Calu3 (cell line): ENCODE measurements at regions not wholly inside any gene's neighbourhood (a gene's known extent, or its start where the extent isn't known, plus 50 kb on each side); places are given as distances from the start of the nearest gene placed in this dataset.

Experiments
- BruUV-seq: library from RNA; stranded (reverse); fragments of 400-500 nt; replicated peaks from 2 replicates; lab custom pipeline; 2021; lab: Mats Ljungman, UMichigan
- CTCF ChIA-PET: fragments of 300-600 bp; sonication (Branson Sonifier 250); formaldehyde crosslinking; loops from one replicate; lab custom pipeline; 2022; ENCODE audit warnings: antibody characterized with exemption; lab: Charles Lee
- DNase-seq: peaks from one replicate; pipeline ENCODE4 v3.0.0; 2022
- H3K27ac Mint-ChIP-seq: one replicate; pipeline ENCODE4 v1.8.0; 2022; ENCODE audit warnings: mixed read lengths; ENCODE audit not compliant: unreplicated experiment
- H3K27me3 Mint-ChIP-seq: one replicate; pipeline ENCODE4 v1.8.0; 2022; ENCODE audit warnings: mixed read lengths; ENCODE audit not compliant: unreplicated experiment
- H3K36me3 Mint-ChIP-seq: one replicate; pipeline ENCODE4 v1.8.0; 2022; ENCODE audit warnings: mild to moderate bottlenecking, moderate library complexity, mixed read lengths; ENCODE audit not compliant: insufficient read depth, unreplicated experiment
- H3K4me1 Mint-ChIP-seq: one replicate; pipeline ENCODE4 v1.8.0; 2022; ENCODE audit warnings: mild to moderate bottlenecking, low read depth, mixed read lengths; ENCODE audit not compliant: unreplicated experiment
- H3K4me3 Mint-ChIP-seq: one replicate; pipeline ENCODE4 v1.8.0; 2022; ENCODE audit warnings: mild to moderate bottlenecking, low read depth, moderate library complexity, mixed read lengths; ENCODE audit not compliant: unreplicated experiment
- H3K9me3 Mint-ChIP-seq: one replicate; pipeline ENCODE4 v1.8.0; 2022; ENCODE audit warnings: low read depth, mixed read lengths; ENCODE audit not compliant: unreplicated experiment
- intact Hi-C: fragments of 100-400 bp; cut with micrococcal nuclease; formaldehyde crosslinking; loops from one replicate; pipeline ENCODE4 v1.10.0; 2022; ENCODE audit not compliant: unreplicated experiment
- TF ChIP-seq, protein P1 (sequence below): fragments of 200-600 bp; IDR thresholded peaks from one replicate; pipeline ENCODE4 v1.8.0; 2022; ENCODE audit warnings: antibody characterized with exemption; ENCODE audit not compliant: unreplicated experiment

DNA sequence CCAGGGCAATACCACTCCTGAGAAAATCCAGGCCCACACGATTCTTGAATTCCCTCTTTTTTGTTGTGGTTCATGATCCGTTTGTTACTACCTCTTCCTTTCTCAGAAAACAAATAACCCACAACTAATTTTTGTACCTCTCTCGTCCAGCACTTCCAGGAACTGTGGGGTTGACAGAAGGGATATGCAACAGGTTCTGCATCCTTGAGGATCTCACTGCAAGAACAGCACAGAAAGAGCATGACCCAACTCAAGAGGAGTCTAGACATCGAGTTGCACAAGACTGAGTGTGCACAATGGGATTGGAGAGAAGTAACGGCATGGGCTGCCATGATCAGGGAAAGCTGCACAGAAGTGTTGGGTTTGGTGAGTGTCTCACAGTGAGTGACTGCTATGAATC, 533.3 kb downstream of the SOX2 start:
- TF ChIP-seq, protein P1, sequence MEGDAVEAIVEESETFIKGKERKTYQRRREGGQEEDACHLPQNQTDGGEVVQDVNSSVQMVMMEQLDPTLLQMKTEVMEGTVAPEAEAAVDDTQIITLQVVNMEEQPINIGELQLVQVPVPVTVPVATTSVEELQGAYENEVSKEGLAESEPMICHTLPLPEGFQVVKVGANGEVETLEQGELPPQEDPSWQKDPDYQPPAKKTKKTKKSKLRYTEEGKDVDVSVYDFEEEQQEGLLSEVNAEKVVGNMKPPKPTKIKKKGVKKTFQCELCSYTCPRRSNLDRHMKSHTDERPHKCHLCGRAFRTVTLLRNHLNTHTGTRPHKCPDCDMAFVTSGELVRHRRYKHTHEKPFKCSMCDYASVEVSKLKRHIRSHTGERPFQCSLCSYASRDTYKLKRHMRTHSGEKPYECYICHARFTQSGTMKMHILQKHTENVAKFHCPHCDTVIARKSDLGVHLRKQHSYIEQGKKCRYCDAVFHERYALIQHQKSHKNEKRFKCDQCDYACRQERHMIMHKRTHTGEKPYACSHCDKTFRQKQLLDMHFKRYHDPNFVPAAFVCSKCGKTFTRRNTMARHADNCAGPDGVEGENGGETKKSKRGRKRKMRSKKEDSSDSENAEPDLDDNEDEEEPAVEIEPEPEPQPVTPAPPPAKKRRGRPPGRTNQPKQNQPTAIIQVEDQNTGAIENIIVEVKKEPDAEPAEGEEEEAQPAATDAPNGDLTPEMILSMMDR = no peak
- no peak for DNase-seq
- Mint-ChIP-seq H3K4me1 (no peaks in the 10 kb centered on the region), H3K4me3 (no peak overlapping the region), H3K9me3 (no peaks in the 10 kb centered on the region), H3K27ac (no peak overlapping the region), H3K36me3 (no peaks in the 10 kb centered on the region), H3K27me3 (no peaks in the 10 kb centered on the region)
- no TSS peak for BruUV-seq
- intact Hi-C loops = no loop called here
- CTCF ChIA-PET = no interaction called here

DNA sequence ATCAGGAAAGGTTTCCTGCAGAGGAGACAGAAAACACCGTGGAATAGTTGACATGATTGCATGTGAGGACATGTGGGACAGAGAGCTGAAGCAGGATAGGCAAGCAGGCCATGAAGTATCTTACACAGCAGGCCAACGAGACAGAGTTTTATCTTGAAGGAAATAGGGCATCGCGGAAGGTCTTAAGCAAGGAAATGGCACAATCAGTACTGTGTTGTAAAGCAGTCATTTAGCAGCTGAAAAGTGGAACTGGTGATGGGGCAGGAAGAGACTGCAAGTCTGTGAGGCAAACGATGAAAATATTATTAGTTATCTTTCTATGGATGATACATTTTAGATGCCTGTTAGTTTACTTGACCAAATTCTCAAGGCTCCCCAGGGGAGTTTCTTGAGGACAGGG, 535.1 kb downstream of the SOX2 start:
- no peaks in the 10 kb centered on the region for H3K27me3 Mint-ChIP-seq
- H3K4me1 Mint-ChIP-seq = no peaks in the 10 kb centered on the region
- TF ChIP-seq, protein P1 = no peak
- CTCF ChIA-PET = no interaction called here
- BruUV-seq = no TSS peak
- DNase-seq = no peak
- no peaks in the 10 kb centered on the region for H3K36me3 Mint-ChIP-seq
- H3K4me3 Mint-ChIP-seq = no peak overlapping the region
- H3K9me3 Mint-ChIP-seq = no peaks in the 10 kb centered on the region
- H3K27ac Mint-ChIP-seq = no peak overlapping the region
- intact Hi-C loops = no loop called here

DNA sequence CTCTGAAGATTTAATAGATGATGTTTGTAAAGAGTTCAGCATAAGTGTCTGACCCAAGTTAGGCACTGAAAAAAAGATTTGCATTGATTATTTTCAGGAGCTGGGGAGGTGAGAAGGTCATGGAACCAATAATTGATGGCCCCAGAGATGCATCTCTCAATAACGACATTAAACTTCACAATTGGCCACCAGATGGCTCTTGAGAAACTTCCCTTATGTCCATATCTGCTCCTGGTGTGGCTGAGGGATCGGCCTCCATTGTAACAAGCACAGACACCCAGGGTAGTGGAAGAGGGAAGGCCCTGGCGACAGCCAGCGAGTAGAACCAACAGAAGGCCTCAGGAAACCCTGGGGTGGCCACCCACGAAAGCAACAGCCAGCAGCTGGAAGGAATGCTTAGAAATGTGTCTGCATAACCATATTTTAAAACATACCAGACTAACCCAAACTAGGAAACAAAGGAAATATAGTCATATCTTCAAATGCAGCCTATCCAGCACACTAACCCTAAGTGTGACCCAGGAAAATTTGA, 536.7 kb downstream of the SOX2 start:
- peak; percentile 14 for DNase-seq
- Mint-ChIP-seq H3K27ac (no peak overlapping the region), H3K4me3 (no peak overlapping the region), H3K36me3 (no peaks in the 10 kb centered on the region), H3K9me3 (no peaks in the 10 kb centered on the region), H3K4me1 (no peaks in the 10 kb centered on the region), H3K27me3 (no peaks in the 10 kb centered on the region)
- no TSS peak for BruUV-seq
- TF ChIP-seq, protein P1 = peak; percentile 30
- CTCF ChIA-PET = no interaction called here
- intact Hi-C loops = loop anchor here (2.0 kb wide), 1 partner anchor 370 kb away; no protein-coding TSS in a partner anchor

DNA sequence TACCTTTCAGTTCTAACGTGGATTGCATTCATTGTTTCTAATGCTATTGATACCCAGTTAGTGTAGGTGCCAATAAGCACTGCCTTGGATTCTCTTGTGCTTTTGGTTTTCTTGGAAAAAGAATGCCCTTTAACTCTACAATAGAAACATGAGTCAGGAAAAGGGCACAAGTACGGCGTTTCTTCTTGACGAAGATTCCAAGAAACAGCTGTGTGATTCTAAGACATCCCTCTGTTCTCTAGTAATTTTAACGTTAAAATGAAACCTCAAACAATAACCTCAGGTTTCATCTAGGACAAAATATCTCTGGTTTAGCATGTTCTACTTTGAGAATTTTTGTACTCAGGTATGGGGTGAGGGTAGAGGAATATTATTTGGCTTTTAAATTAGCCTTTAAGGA, 540.5 kb upstream of the ATP11B start:
- no peak for DNase-seq
- BruUV-seq = no TSS peak
- H3K4me3 Mint-ChIP-seq = no peak overlapping the region
- H3K4me1 Mint-ChIP-seq = no peaks in the 10 kb centered on the region
- intact Hi-C loops = loop anchor here (10.0 kb wide), 1 partner anchor 398 kb away; no protein-coding TSS in a partner anchor
- no peaks in the 10 kb centered on the region for H3K9me3 Mint-ChIP-seq
- H3K27me3 Mint-ChIP-seq = no peaks in the 10 kb centered on the region
- H3K36me3 Mint-ChIP-seq = no peaks in the 10 kb centered on the region
- CTCF ChIA-PET = no interaction called here
- no peak overlapping the region for H3K27ac Mint-ChIP-seq
- TF ChIP-seq, protein P1 = no peak
